Stimulated activated CD4-positive, alpha-beta T cell treated with anti-CD3 and anti-CD28 coated beads, Interleukin-12 subunit alpha, Interleukin-12 subunit beta, amount 100 ng/mL, for 24 hours (primary cell): ENCODE measurements at regions not wholly inside any gene's neighbourhood (a gene's known extent, or its start where the extent isn't known, plus 50 kb on each side); places are given as distances from the start of the nearest gene placed in this dataset.

Experiments used
- DNase-seq, 2 experiments: peaks; one replicate each; pipeline ENCODE4 v3.0.0-alpha.2; 2020; ENCODE audit warnings: low read depth in 2 of 2

DNA sequence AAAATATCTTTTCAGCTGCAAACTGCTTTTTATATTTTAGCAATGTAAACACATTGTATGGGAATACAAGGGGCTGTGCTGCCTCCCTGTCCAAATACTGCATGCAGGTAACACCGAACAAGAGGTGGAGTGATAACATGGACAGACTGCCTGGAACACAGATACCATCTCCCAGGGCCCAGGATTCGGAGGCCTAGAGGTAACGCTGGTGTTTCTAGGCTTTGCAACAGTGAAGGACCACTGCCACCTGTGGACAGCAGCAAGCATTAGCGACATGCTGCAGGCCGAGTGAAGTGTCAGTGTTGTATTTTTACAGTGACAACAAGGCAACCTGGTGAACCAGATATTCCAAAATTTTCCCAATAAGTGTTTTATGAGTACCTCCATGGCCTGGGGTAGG is 379.1 kb downstream of the DMRT2 start:
- no peak for DNase-seq

DNA sequence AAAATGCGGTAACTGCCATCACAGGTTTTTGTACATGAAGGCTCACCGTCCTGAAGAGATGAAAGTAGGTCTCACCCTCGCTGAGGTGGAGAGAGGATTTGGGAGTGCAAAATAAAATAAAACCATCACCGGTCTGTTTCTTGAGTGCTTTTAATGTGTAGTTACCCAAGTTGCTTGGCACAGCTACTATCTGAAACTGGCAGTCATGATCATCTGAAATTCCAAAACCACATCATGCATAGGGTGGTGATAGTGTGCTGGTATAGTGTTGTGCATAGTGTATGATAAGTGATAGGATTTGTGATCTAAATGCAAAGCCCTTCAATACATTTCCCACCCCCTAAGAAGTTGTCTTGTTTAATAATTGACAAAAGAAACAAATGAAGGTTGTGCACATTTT is 381.3 kb downstream of the DMRT2 start:
- no peak for DNase-seq

DNA sequence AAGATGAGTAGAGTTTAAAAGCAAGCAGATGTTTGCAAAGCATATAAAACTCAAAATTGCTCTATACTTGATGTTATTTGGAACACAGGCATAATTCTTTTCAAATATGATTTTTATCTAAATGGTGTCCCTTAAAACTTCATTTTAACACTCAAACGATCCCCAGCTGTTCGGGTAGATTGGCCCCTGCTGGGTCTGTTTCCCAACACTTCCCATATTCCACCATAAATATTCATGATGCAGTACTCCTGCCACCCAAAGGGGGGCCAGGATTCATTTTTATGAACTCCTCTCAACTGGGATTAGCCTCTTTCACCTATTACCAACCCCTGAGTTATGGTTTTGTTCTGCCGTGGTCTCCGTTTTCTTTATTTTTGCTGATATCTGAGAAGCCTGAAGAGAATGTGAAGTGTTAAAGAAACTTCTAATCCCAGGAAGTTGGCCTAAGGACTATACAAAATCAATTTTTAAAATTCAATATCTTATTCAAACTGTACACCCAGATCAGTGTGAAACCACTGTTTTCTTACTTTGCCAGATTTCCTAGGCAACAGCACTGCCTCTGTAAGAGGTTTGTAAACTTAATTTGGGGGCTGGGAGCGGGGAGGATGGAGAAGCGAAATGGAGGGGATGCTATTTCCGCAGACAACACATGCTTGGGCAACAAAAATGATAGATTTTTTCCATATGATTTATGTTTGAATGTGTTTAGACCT is 384.1 kb downstream of the DMRT2 start:
- no peak for DNase-seq

DNA sequence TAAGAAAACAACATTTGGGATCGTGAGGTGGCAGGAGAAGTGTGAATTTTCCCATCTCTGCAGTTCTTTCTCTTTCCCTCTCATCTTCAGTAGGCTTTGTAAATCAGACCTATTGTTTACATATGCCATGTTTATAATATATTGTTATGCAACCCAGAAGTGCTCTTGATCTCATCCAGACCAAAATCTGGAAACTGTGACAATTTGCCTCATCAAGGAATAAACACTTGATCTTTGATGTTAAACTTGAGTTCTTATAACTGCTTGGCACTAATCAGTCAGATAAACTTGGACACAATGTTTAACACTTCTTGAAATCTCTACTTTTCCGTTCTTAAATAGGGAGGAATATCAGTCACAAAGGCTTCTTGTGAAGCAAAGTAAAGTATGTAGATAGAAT is 384.7 kb downstream of the DMRT2 start:
- no peak for DNase-seq

DNA sequence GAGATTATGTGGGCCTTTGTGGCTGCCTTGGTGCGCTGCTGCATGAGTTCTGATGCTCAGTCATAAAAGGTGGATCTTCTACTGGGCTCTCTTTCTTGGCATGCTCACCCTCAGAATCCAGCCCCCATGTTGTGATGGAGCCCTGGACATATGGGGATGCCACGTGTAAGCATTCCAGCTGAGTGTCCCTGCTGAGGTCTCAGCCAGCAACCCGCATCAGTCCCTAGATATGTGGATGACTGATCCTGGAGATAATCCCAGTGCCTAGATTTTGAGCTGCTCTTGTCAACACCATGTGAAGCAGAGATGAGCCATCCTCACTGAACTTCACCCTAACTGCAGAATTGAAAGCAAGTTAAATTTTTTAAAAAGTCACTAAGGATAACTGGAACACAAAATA is 390.1 kb downstream of the DMRT2 start:
- DNase-seq, result no peak

DNA sequence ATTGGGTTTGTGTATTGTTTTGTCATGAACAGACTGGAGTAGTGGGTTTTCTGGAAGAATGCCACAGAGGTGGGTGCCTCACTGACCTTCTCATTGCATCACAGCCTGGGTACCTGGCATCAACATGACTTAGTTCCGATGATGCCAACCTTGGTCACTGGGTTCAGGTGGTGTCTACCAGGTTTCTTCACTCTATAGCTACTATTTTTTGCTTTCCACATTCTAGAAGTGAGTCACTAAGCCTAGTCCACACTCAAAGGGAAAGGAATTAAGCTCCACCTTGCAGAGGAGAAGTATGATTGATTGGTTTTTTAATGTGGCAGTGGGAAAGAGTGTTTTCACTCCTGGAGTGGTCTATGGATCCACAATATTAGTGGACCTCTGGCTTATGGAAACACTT is 391.9 kb downstream of the DMRT2 start:
- no peak for DNase-seq

DNA sequence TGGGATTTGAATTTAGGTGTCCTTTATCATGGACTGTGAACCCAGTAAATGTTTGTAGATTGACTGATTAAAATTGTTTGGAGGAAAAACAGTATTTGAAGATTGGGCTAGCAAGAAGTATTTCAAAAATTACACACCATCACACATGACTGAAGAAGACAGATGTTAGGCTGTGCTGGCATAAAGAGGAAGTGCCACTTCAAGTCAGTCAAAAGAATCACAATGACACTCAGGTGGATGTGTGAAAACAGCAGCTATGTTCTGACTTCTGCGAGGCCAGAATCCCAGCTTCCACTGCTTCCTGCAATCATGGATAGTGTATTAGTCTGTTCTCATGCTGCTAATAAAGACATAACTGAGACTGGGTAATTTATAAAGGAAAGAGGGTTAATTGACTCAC is 393.3 kb downstream of the DMRT2 start:
- no peak for DNase-seq

DNA sequence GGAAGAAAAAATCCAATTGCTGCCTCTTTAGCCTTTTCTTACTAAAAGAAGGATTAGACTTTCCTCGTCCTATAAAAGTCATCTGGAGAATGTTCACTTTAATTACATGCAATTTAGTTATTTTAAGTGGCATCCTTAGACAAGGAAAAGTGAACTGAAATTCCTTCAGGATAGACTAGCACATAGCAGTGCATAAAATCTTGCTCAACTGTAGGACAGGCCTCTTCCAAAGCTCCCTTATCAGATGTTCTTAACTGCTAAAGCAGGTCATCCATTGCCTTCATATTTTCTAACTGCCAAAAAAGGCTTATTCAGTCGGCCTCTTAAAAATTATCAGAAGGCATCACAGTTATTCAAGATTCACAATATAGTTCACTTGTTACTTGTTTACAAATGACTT is 396.5 kb downstream of the DMRT2 start:
- DNase-seq, result no peak

DNA sequence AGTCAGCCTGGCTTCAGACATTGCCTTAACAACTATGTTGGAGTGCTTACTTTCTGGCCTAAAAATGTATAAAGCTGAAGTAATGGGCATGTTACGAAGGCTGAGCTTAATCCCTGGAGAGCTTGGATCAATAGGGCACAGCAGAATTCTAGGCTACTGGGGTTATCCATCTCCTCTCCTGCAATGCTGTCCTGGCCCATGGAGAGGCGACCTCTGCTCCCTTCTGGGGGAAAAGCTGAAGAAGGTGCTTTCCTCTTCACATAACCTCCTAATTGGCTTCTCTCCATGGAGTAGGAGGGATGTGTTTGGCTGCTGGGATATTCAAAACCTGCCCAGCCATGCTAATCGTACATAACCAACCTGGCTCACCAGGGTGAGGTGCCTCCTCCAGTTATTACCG is 403.5 kb downstream of the DMRT2 start:
- DNase-seq, result no peak

DNA sequence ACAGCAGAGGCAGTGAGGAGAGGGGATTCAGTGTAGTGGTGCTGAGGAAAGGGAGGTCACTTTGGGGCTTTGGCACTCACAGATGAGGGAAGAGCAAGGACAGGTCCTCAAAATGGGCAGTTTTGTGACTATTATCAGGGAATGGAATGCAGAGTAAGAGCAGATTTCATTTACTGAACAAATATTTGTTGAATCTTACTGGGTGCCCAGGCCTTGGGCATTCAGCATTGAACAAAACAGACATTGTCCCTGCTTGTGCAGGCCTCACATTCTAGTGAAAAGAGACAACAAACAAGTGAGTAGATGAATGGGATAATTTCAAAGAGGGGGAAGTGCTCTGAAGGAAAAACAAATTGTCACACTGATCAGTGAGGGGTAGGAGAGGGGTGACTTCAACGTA is 404.1 kb downstream of the DMRT2 start:
- no peak for DNase-seq

DNA sequence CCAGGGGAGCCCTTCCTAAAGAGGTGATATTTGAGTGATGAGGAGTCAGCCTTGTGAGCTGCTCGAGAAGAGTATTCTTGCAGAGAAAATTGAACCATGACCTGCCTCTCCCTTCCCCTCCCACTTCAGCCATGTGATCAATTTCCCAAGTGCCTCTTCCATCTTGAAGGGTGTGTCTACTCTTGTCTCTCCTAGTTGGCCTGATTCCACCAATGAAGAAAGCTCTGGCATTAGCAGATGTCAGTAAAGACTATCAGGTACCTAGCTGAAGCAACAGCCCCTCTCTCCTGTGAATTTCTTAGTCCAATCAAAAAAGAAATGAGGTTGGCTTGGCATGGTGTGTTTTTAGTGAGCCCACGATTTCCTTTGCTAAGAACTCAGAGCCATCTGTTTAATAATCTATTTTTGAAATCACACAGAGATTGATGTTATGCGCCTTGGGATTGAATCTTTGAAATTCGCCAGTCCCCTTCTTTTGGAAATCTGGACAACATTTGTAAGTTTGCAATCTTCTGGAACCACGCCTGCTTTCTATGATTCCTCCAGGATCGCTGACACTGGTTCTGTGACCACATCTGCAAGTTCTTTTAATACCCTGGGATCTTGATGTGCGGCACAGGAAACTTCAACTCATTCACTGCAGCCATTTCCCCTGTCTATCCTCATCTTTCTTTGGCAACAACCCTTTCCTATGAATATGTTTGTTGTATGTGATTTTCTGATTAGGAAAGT is 404.6 kb downstream of the DMRT2 start:
- no peak for DNase-seq

DNA sequence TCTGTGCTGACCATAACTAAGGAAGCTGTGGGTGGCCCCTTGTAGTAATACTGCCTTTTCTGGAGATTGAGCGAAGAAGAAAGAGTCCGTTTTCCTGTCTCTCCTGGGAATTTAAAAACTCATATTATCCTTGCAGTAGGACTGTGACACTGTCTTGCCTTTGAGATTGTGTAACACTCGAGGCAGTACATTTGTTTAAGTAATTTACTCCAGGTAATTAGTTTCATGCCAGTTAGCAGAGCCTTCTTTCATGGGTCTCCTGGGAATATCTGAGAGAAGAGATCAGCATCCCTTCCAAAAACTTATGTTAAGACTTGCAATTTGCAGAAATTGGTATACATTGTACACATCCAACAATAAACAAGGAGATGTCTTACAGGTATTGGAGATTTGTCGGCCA is 405.6 kb downstream of the DMRT2 start:
- no peak for DNase-seq

DNA sequence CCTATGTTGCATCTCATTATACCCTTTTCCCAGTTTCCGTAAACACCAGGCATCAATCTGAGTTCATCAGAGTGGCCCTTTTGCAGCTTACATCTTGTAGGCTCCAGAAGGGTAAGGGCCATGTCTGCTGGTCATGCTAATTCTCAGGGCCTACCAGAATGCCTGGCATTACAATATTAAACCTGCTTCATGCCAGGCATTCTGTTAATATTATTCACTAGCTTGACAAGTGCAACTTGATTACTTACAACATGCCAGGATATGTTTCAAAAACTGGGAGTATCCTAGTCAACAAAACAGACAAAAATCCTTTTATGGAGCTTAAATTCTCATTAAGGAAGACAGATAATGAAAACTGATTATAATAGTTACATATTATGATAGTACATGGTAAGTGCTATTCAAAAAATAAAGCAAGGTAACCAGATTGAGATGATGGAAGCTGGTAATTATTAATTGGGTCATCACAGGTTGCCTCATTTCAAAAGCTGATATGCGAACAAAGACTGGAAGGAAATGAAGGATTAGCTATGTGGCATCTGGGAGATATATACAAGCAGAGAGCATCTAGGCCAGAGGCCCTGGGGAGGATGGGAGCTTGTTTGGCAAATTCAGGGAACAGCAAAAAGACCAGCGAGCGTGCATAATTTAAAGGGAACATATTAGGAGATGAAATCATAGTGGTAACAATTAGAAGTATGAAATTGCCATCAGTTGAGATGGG is 406.3 kb downstream of the DMRT2 start:
- no peak for DNase-seq

DNA sequence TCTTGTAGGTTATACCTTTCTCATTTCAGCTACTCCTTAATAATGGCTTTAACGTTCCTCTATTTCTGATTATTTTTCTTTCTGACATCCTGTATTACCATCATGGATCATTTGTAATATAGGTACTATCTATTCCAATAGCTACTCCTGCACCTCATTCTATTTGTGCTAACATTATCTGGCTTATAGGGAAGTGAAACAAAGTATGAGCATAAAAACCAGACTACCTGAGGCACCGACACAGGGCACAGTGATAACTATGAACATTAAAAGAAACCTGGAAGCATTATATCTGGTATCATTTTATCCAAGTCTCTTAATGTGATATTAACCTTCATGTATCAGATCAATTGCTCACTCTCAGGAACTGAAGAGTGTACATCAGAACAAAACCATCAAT is 407.3 kb downstream of the DMRT2 start:
- no peak for DNase-seq

DNA sequence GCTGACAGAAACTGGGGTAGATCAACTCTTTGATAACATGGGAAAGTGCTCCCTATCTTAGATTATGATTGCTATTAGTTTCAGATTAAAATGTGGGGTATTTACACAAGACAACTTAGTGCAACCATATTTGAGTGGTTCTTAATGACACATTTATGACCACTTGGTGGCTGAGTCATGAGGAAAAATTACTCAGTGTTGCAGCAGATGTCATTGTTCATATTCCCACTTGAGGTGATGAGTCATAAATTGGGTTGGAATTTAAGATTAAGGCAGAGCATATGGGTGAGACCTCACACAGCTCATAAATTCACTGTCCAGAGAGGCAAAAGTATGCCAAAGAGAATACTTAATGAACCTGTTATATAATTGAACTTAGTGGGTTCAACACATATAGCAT is 408.3 kb downstream of the DMRT2 start:
- no peak for DNase-seq

DNA sequence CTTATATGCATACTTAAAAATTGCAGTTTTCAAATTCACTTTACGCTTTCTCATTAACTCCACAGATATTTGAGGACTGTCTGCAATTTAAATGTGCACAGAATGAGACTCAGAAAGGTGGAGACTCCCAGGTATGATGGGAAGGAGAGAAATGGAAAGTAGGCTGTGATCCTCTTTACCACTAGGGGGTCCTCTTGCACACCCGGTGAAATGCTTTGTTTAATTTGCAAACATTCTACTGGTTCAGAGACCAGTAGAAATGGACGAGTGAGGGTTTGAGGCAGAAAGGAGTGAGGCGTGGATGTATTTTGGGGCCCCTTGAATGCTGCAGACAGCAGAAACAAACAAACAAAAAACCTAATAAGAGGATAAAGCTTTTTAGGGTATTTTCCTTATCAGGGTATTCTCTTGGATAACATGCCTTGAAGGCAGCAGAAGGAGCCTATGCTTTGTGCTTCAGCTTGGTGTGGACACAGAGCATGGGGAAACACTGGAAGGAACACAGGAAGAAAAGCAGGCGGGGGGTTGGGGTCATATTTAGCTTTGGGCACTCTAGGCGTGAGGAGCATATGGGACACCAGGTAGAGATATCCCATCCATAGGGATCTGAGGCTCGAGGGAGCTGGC is 410.1 kb downstream of the DMRT2 start:
- DNase-seq, result no peak

DNA sequence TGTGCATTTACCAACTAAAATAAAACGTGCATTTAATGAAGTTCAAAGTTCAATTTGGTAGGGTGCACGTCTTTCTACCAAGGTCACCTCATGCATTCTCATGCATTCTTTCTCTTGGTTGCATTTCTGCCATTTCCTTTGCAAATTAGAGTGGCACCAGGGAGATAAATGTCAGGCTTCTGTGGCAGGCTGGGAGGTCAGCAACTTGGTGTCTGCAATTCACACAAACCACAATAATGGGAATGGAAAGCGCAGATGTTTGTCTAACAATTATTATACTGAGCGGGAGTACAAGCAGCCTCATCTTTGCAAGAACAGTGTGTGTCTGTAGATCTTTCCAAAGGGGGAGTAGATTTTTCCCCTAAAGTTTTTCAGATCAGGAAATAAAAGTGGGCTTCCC is 411.7 kb downstream of the DMRT2 start:
- DNase-seq, result no peak

DNA sequence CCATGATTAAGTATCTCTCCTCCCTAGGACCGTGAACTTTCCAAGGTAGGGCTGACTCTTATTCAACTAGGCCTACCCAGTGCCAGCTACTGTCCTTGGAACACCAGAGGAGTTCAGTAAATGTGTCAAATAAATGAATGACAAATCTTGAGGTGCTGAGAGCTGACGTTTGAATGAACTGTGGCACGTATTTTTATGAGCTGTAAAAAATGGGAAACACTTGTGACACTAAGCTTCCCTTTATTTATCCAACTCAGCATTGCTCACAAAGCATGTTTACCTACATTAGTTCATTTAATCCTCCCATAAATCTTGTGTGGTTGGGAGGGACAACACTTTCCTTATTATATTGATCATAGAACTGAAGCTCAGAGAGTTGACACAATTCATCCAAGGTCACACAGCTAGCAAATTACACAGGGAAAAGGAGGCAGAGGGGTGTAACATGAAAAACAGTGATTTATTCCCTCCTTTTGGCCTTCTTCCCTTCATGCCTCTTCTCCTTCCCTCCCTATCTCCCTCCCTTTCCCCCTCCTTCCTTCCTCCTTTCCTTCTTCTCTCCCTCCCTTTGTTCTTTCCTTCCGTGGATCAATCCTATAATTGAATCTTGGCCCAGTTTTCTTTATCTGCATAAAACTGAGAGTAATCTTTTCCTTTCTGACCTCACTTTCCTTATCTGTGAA is 412.6 kb downstream of the DMRT2 start:
- DNase-seq, result no peak

DNA sequence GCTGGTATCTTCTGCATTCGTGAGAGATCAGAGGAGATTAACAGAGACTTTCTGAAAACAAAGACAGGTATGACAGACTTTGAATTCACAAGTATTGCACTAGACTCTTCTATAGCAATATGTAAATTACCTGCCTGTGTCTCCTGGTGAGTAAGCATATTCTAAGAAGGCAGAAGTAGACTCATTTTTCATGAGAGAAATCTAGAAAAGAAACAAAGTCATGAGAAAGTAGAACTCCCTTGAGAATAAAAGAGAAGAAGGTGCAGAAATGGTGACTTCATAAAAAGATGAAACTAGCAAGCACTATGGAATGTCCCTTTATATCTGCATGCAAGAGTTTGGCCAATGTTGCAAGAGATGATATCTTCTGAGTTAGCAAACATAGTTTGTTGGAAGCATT is 419.8 kb downstream of the DMRT2 start:
- no peak for DNase-seq

DNA sequence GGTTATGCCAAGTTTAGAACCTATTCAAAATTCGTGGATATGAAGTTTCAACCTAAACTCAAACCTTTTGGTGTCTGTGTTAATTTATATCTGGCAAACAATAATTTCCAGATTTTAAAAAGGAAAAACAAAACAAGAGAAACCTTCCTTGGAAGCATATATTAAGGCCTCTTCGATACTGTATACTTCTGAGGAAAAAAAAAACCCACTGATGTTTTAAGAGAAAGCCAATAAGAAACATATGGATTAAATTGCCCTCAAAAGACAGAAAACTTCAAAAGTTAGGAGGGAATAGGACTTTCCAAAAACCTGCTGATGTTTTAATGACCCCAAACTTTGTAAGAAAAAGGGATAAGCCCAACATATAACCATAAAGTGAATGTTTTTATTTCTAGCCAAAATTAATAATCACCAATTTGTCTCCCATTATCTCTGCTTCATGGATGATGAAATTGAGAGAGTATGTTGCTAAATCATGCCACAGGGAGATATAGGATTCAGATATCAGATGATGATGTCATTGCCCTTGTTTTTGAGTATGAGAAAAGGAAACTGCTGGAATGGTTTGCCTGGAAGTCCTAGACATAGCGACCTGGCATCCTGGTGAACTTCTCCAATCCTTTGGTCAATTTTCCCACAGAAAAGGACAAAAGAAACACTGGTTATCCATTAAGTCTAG is 423.9 kb downstream of the DMRT2 start:
- DNase-seq, result no peak

DNA sequence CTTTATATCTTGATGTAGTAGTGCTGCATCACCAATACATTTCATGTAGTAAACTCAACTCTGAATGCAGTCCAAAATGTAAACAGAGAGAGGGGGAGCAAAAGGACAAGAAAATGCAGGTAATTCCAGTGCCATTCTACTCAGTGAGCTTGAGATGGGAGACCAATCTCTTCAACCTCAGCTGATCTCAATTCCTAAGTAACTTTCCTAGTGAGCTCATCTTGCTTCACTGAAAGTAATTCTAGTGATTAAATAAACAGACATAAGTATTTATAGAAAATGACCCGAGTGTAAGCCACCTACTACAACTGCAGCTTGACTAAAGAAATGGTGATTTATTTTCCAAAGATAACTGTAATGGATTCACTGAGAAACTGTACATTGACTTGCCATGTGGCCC is 424.5 kb downstream of the DMRT2 start:
- no peak for DNase-seq
